GM23338 (cell line): ENCODE measurements at regions not wholly inside any gene's neighbourhood (a gene's known extent, or its start where the extent isn't known, plus 50 kb on each side); places are given as distances from the start of the nearest gene placed in this dataset.

Experiments used
- ATAC-seq: fragments of 200-7000 bp; cut with Tn5 transposase; 3 replicates; pipeline ENCODE4 v1.9.1; 2020
- DNase-seq: peaks from one replicate; pipeline ENCODE4 v3.0.0-alpha.2; 2015; ENCODE audit warnings: low spot score
- H2AFZ ChIP-seq: fragments of 200-600 bp; sonication (generic); 2 replicates; pipeline ENCODE4 v1.8.0; 2016; ENCODE audit warnings: antibody characterized with exemption, mild to moderate bottlenecking, moderate library complexity
- H3F3A ChIP-seq: fragments of 200-600 bp; sonication (generic); replicated peaks from 2 replicates; pipeline ENCODE4 v1.8.0; 2017; ENCODE audit warnings: antibody characterized with exemption, mixed run types, low read depth
- H3K27ac ChIP-seq: fragments of 200-600 bp; sonication (generic); 2 replicates; pipeline ENCODE4 v1.6.1; 2016; ENCODE audit warnings: low read depth
- H3K27me3 ChIP-seq: fragments of 200-600 bp; sonication (generic); 2 replicates; pipeline ENCODE4 v1.8.0; 2016; ENCODE audit warnings: mild to moderate bottlenecking, mixed run types, moderate library complexity; ENCODE audit not compliant: insufficient read depth
- H3K36me3 ChIP-seq: fragments of 200-600 bp; sonication (generic); 2 replicates; pipeline ENCODE4 v1.8.0; 2016; ENCODE audit warnings: mild to moderate bottlenecking; ENCODE audit not compliant: insufficient read depth
- H3K4me1 ChIP-seq: fragments of 200-600 bp; sonication (generic); 2 replicates; pipeline ENCODE4 v1.8.0; 2016; ENCODE audit warnings: mild to moderate bottlenecking, moderate library complexity; ENCODE audit not compliant: insufficient read depth
- H3K4me2 ChIP-seq: fragments of 200-600 bp; sonication (generic); 2 replicates; pipeline ENCODE4 v1.7.1; 2017; ENCODE audit warnings: mixed run types
- H3K4me3 ChIP-seq: fragments of 200-600 bp; sonication (generic); 2 replicates; pipeline ENCODE4 v1.6.1; 2016; ENCODE audit warnings: mixed run types
- H3K79me2 ChIP-seq: fragments of 200-600 bp; sonication (generic); replicated peaks from 2 replicates; pipeline ENCODE4 v1.8.0; 2017; ENCODE audit warnings: mild to moderate bottlenecking; ENCODE audit not compliant: insufficient read depth
- H3K9me2 ChIP-seq: fragments of 200-600 bp; sonication (generic); 2 replicates; pipeline ENCODE4 v1.8.0; 2017; ENCODE audit not compliant: insufficient read depth
- H4K20me1 ChIP-seq: fragments of 200-600 bp; sonication (generic); replicated peaks from 2 replicates; pipeline ENCODE4 v1.8.0; 2017; ENCODE audit warnings: mild to moderate bottlenecking; ENCODE audit not compliant: insufficient read depth
- H3K27ac Mint-ChIP-seq: 2 replicates; pipeline ENCODE4 v1.8.0; 2020; ENCODE audit warnings: inconsistent platforms, mild to moderate bottlenecking, moderate library complexity, mixed read lengths
- H3K27me3 Mint-ChIP-seq: 3 replicates; pipeline ENCODE4 v1.8.0; 2022; ENCODE audit warnings: low read depth, mild to moderate bottlenecking, moderate library complexity, mixed read lengths, inconsistent platforms; ENCODE audit not compliant: insufficient read depth, poor library complexity
- H3K36me3 Mint-ChIP-seq: 3 replicates; pipeline ENCODE4 v1.8.0; 2021; ENCODE audit warnings: low read depth, mild to moderate bottlenecking, inconsistent platforms, moderate library complexity, mixed read lengths
- H3K4me1 Mint-ChIP-seq: 3 replicates; pipeline ENCODE4 v1.8.0; 2020; ENCODE audit warnings: mild to moderate bottlenecking, inconsistent platforms, mixed read lengths
- H3K4me3 Mint-ChIP-seq: 3 replicates; pipeline ENCODE4 v1.8.0; 2021; ENCODE audit warnings: moderate library complexity, mild to moderate bottlenecking, inconsistent platforms, mixed read lengths
- H3K9me3 Mint-ChIP-seq: 3 replicates; pipeline ENCODE4 v1.8.0; 2020; ENCODE audit warnings: moderate library complexity, mild to moderate bottlenecking, inconsistent platforms, mixed read lengths
- CREB1 ChIP-seq: fragments of 250-450 bp; sonication (Bioruptor Pico); IDR thresholded peaks from 2 replicates; pipeline ENCODE4 v1.5.0; 2020; ENCODE audit warnings: low read depth, mild to moderate bottlenecking, moderate library complexity
- EZH2 ChIP-seq: fragments of 200-600 bp; sonication (generic); IDR thresholded peaks from one replicate; pipeline ENCODE4 v1.8.0; 2017; ENCODE audit warnings: antibody characterized with exemption, mild to moderate bottlenecking, low read depth; ENCODE audit not compliant: unreplicated experiment
- JUNB ChIP-seq: IDR thresholded peaks from one replicate; pipeline ENCODE4 v1.6.1; 2016; ENCODE audit warnings: antibody characterized with exemption; ENCODE audit not compliant: unreplicated experiment
- NANOG ChIP-seq: IDR thresholded peaks from 2 replicates; pipeline ENCODE4 v1.6.1; 2016; ENCODE audit warnings: antibody characterized with exemption, borderline replicate concordance
- POLR2AphosphoS5 ChIP-seq: IDR thresholded peaks from 2 replicates; pipeline ENCODE4 v1.6.1; 2016; ENCODE audit warnings: antibody characterized with exemption, low read depth
- STAT1 ChIP-seq: IDR thresholded peaks from one replicate; pipeline ENCODE4 v1.6.1; 2016; ENCODE audit warnings: antibody characterized with exemption; ENCODE audit not compliant: unreplicated experiment
- ZNF114 ChIP-seq: fragments of 250-450 bp; sonication (Bioruptor Pico); IDR thresholded peaks from 2 replicates; pipeline ENCODE4 v1.5.0; 2020; ENCODE audit warnings: mild to moderate bottlenecking, moderate library complexity
- ZNF331 ChIP-seq: fragments of 250-450 bp; sonication (Bioruptor Pico); IDR thresholded peaks from 2 replicates; pipeline ENCODE4 v1.5.0; 2020; ENCODE audit warnings: low read depth, mild to moderate bottlenecking, moderate library complexity
- ZNF462 ChIP-seq: fragments of 250-450 bp; sonication (Bioruptor Pico); IDR thresholded peaks from 2 replicates; pipeline ENCODE4 v1.5.0; 2020; ENCODE audit warnings: mild to moderate bottlenecking, moderate library complexity
- TF ChIP-seq, protein P1 (sequence below): IDR thresholded peaks from 2 replicates; pipeline ENCODE4 v1.6.1; 2016; ENCODE audit warnings: antibody characterized with exemption
- TF ChIP-seq, protein P2 (sequence below): IDR thresholded peaks from one replicate; pipeline ENCODE4 v1.6.1; 2018; ENCODE audit warnings: antibody characterized with exemption; ENCODE audit not compliant: unreplicated experiment

- Mint-ChIP-seq H3K4me3 (no peak overlapping the region), H3K27ac (no peak overlapping the region), H3K27me3 (no peaks in the 10 kb centered on the region), H3K4me1 (no peaks in the 10 kb centered on the region), H3K9me3 (peaks cover 3% of the 10 kb centered on the region), H3K36me3 (0 out of 3 replicates have a peak, but pooled peaks cover 3% of the 10 kb centered on the region)
- Histone ChIP-seq H3K9me2 (no peaks in the 10 kb centered on the region; the same call in 1 of the 2 replicates), H3K4me2 (no peak overlapping the region), H3K4me3 (no peak overlapping the region), H3K27ac (no peak overlapping the region), H2AFZ (no peak overlapping the region), H3K27me3 (no peaks in the 10 kb centered on the region), H4K20me1 (no peaks in the 10 kb centered on the region), H3K4me1 (no peaks in the 10 kb centered on the region), H3K79me2 (no peaks in the 10 kb centered on the region), H3K36me3 (no peaks in the 10 kb centered on the region), H3F3A (no peaks in the 10 kb centered on the region)
- no peak for TF ChIP-seq ZNF331 (CRISPR knock-in tag)
- TF ChIP-seq POLR2AphosphoS5, result no peak
- TF ChIP-seq, protein P1, sequence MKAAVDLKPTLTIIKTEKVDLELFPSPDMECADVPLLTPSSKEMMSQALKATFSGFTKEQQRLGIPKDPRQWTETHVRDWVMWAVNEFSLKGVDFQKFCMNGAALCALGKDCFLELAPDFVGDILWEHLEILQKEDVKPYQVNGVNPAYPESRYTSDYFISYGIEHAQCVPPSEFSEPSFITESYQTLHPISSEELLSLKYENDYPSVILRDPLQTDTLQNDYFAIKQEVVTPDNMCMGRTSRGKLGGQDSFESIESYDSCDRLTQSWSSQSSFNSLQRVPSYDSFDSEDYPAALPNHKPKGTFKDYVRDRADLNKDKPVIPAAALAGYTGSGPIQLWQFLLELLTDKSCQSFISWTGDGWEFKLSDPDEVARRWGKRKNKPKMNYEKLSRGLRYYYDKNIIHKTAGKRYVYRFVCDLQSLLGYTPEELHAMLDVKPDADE, result no peak
- DNase-seq (no peak), ATAC-seq (no peak)
Measured at GRCh38 chr12:24723759-24724158, 225.1 kb downstream of the BCAT1 start.

- H2AFZ ChIP-seq, result no peak overlapping the region
- H3K27ac ChIP-seq, result no peak overlapping the region
- Mint-ChIP-seq H3K27me3 (no peaks in the 10 kb centered on the region), H3K4me1 (no peaks in the 10 kb centered on the region), H3K27ac (no peak overlapping the region), H3K4me3 (no peak overlapping the region), H3K36me3 (0 out of 3 replicates have a peak, but pooled peaks cover 3% of the 10 kb centered on the region), H3K9me3 (peaks cover 3% of the 10 kb centered on the region)
- no peaks in the 10 kb centered on the region for H3K79me2 ChIP-seq
- no peaks in the 10 kb centered on the region for H3K27me3 ChIP-seq
- no peaks in the 10 kb centered on the region for H3K4me1 ChIP-seq
- H3K4me3 ChIP-seq, result no peak overlapping the region
- no peak overlapping the region for H3K4me2 ChIP-seq
- no peaks in the 10 kb centered on the region for H4K20me1 ChIP-seq
- ATAC-seq (no peak), DNase-seq (no peak)
- no peaks in the 10 kb centered on the region for H3F3A ChIP-seq
- H3K36me3 ChIP-seq, result no peaks in the 10 kb centered on the region
- no peaks in the 10 kb centered on the region; the same call in none of the 2 replicates for H3K9me2 ChIP-seq
- TF ChIP-seq STAT1, result no peak
- TF ChIP-seq, protein P2, sequence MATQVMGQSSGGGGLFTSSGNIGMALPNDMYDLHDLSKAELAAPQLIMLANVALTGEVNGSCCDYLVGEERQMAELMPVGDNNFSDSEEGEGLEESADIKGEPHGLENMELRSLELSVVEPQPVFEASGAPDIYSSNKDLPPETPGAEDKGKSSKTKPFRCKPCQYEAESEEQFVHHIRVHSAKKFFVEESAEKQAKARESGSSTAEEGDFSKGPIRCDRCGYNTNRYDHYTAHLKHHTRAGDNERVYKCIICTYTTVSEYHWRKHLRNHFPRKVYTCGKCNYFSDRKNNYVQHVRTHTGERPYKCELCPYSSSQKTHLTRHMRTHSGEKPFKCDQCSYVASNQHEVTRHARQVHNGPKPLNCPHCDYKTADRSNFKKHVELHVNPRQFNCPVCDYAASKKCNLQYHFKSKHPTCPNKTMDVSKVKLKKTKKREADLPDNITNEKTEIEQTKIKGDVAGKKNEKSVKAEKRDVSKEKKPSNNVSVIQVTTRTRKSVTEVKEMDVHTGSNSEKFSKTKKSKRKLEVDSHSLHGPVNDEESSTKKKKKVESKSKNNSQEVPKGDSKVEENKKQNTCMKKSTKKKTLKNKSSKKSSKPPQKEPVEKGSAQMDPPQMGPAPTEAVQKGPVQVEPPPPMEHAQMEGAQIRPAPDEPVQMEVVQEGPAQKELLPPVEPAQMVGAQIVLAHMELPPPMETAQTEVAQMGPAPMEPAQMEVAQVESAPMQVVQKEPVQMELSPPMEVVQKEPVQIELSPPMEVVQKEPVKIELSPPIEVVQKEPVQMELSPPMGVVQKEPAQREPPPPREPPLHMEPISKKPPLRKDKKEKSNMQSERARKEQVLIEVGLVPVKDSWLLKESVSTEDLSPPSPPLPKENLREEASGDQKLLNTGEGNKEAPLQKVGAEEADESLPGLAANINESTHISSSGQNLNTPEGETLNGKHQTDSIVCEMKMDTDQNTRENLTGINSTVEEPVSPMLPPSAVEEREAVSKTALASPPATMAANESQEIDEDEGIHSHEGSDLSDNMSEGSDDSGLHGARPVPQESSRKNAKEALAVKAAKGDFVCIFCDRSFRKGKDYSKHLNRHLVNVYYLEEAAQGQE, result no peak
- no peak for TF ChIP-seq NANOG
- TF ChIP-seq JUNB, result no peak
- no peak for TF ChIP-seq EZH2
- no peak for TF ChIP-seq ZNF114 (CRISPR knock-in tag)
- TF ChIP-seq CREB1 (CRISPR knock-in tag), result no peak
- no peak for TF ChIP-seq ZNF462 (CRISPR knock-in tag)
- no peak for TF ChIP-seq POLR2AphosphoS5
Measured at GRCh38 chr12:24721191-24721590, 227.7 kb downstream of the BCAT1 start.
